ENCODE measurements at regions not wholly inside any gene's neighbourhood (a gene's known extent, or its start where the extent isn't known, plus 50 kb on each side); places are given as distances from the start of the nearest gene placed in this dataset.

GRCh38 chr3:160134454-160134853, 90.8 kb upstream of the C3orf80 start:
- no peak overlapping the region for H3K4me3 ChIP-seq (ENCODE audit: low read depth, low read length)
- DNase-seq (ENCODE audit: low read depth) = no peak
- no peak for TF ChIP-seq CTCF (IDR thresholded peaks at IDR 0.05; ENCODE audit: insufficient read depth, low read depth, low read length)

- TF ChIP-seq CTCF (IDR thresholded peaks at IDR 0.05; ENCODE audit: insufficient read depth, low read depth, low read length) = no peak
- H3K4me3 ChIP-seq (ENCODE audit: low read depth, low read length) = no peak overlapping the region
- peak; percentile 87 for DNase-seq (ENCODE audit: low read depth)
Observed at GRCh38 chr3:160134964-160135363, 90.3 kb upstream of the C3orf80 start.

- DNase-seq (ENCODE audit: low read depth) = no peak
- TF ChIP-seq CTCF (IDR thresholded peaks at IDR 0.05; ENCODE audit: insufficient read depth, low read depth, low read length) = no peak
- no peak overlapping the region for H3K4me3 ChIP-seq (ENCODE audit: low read depth, low read length)
Observed at GRCh38 chr3:160135851-160136250, 89.4 kb upstream of the C3orf80 start.

- no peak for TF ChIP-seq CTCF (IDR thresholded peaks at IDR 0.05; ENCODE audit: insufficient read depth, low read depth, low read length)
- DNase-seq (ENCODE audit: low read depth) = no peak
- no peak overlapping the region for H3K4me3 ChIP-seq (ENCODE audit: low read depth, low read length)
Observed at GRCh38 chr3:160136421-160136820, 88.8 kb upstream of the C3orf80 start.

- H3K4me3 ChIP-seq (ENCODE audit: low read depth, low read length) = no peak overlapping the region
- no peak for DNase-seq (ENCODE audit: low read depth)
- TF ChIP-seq CTCF (IDR thresholded peaks at IDR 0.05; ENCODE audit: insufficient read depth, low read depth, low read length) = no peak
Observed at GRCh38 chr3:160139291-160139690, 85.9 kb upstream of the C3orf80 start.

GRCh38 chr3:160140756-160141155, 84.5 kb upstream of the C3orf80 start:
- no peak for TF ChIP-seq CTCF (IDR thresholded peaks at IDR 0.05; ENCODE audit: insufficient read depth, low read depth, low read length)
- DNase-seq (ENCODE audit: low read depth) = no peak
- no peak overlapping the region for H3K4me3 ChIP-seq (ENCODE audit: low read depth, low read length)

GRCh38 chr3:160141485-160142185, 83.6 kb upstream of the C3orf80 start:
- peak; percentile 29 for DNase-seq (ENCODE audit: low read depth)
- H3K4me3 ChIP-seq (ENCODE audit: low read depth, low read length) = no peak overlapping the region
- no peak for TF ChIP-seq CTCF (IDR thresholded peaks at IDR 0.05; ENCODE audit: insufficient read depth, low read depth, low read length)
